Activated naive CD4-positive, alpha-beta T cell treated with Interleukin-2 at 50 U/mL for 16 hours (primary cell): ENCODE measurements at regions not wholly inside any gene's neighbourhood (a gene's known extent, or its start where the extent isn't known, plus 50 kb on each side); places are given as distances from the start of the nearest gene placed in this dataset.
"Not testable (repeated sequence)": the region's sequence is repeated elsewhere in the genome, so short reads cannot be mapped to it uniquely, and the experiment has no call there.

Experiments used
- DNase-seq: peaks from one replicate; pipeline ENCODE4 v3.0.0-alpha.2; 2020

DNA sequence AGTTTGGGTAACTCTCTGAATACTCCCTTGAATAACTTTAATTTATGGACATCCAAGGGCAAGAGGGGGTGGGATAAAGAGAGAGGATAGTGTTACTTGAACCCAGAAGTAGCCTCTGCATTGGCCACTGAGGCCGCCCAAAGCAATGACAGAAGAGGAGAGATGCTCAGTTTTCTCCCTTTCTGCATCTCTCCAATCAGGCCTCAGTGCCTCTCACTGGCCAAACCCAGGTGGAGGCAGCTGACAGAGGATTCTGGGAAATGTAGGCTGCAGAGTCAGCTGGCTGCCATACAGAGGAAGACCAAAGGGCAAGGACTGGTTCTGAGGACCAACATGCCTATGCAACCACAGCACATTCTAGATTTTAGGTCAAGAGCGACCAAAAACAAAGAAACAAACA lies 719.4 kb downstream of the MAT2B start:
- DNase-seq: no peak

DNA sequence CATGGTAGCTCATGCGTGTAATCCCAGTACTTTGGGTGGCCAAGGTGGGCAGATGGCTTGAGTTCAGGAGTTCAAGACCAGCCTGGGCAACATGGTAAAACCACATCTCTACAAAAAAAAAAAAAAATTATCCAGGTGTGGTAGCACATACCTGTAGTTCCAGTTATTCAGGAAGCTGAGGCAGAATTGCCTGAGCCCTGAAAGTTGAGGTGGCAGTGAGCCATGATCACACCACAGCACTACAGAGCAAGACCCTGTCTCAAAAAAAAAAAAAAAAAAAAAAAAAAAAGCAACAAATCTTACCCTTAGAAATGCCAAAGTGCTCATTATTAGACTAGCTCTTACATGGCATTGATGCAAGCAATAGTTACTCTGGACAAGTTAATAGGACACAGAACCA lies 724.9 kb downstream of the MAT2B start:
- DNase-seq: no peak

DNA sequence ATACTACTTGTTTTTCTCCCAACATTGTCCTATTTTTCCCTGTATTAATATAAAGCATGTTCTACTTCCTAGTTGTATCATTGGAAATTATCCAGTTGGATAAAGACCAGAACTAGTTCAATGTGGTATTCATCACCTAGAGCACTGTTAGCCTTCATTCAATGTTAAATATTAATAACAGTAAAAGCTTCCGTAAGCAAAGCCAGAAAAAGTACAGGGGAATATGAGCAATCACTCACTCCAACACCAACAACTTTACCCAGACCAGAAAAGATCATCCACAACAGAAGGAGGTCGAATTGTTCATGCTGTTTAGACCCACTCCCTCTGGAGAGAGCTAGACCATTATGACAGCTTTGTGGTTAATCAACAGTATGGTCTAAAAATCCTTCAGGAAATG lies 728.4 kb downstream of the MAT2B start:
- no peak for DNase-seq

DNA sequence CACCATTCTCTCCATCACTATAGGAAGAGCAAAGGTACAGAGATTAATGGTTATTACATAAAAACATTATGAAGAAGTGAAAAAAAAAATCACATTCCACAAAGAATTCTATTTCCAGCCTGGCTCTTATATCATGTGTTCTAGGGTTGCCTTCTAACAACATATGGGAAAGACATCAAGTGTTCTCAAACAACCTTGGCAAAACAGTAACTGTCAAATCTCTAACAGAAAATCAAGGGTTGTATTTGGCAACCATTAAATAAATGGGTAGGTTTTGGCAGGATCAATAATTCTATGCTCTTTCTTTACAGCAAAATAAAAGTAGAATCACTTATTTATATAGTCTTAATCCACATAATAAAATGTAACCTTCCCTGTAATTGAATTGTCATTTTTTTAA lies 728.9 kb downstream of the MAT2B start:
- DNase-seq: no peak

DNA sequence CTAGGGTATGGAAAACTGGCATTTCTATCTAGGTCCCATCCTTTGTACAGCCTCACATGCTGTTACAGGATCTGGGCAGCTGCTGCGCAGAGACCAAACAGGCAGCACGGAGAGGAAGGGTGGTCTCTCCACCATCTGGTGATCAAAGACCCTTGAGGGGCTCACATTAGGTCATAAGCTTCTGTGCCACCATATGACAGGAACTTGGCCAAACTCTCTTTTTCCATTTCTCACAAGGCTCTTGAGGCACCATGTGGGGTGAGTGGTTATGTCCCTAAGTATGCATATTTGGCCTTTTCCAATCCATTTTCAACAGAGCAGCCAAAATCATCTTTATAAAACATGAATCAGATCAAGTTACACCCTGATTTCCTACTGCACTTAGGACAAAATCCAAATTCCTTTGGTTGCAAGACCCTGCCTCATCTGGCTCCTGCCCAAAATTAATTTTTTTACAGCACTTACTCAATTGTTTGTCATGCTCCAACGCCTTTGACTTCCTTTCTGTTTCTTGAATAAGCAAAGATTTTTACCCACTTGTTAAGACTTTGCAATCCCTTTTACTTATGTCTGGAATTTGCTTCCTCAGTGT lies 730.0 kb downstream of the MAT2B start:
- no peak for DNase-seq

DNA sequence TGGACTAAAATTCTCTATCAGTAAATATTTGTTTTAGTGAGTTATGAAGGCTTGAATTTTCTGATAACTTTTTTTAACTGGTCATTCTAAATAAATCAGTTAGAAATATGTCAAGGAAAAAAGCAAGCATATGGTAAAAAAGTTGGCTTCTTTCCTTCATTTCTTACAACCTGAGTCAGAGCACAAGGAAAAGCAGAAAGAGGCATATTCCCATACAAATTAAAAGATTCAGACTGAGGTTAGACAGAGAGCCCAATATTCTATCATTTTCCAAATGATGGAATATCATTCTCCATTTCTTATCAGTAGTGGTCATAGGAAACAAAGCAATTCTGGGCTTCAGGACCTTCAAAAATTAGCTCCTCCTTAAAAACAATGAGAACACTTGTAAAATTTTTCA lies 732.1 kb downstream of the MAT2B start:
- no peak for DNase-seq

DNA sequence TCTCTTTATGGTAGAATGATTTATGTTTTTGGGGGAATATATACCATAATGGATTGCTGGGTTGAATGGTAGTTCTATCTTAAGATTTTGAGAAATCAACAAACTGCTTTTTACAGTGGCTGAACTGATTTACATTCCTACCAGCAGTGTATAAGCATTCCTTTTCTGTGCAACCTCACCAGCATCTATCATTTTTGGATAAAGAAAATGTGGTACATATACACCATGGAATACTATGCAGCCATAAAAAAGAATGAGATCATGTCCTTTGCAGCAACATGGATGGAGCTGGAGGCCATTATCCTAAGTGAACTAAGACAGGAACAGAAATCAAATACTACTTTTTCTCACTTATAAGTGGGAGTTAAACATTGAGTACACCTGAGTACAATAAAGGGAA lies 746.4 kb downstream of the MAT2B start:
- DNase-seq: not testable (repeated sequence)

DNA sequence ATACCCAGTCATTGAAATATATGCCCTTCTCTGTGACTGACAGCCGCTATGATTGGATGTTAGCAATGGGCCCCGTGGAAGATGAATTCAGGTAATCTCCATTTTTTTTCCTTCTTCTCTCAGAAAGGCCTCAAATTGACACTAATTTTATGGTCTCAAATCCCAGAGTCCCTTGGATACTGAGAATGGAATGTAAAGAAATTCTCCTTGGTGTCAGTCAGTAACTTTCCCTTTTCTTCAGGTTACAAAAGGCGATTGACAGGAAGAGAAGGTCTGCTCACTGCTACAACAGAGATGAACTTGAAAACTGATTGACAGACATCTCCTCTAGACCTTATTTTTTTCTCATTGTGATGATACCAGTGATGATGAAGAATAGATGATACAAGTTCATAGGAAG lies 748.3 kb downstream of the MAT2B start:
- DNase-seq: no peak

DNA sequence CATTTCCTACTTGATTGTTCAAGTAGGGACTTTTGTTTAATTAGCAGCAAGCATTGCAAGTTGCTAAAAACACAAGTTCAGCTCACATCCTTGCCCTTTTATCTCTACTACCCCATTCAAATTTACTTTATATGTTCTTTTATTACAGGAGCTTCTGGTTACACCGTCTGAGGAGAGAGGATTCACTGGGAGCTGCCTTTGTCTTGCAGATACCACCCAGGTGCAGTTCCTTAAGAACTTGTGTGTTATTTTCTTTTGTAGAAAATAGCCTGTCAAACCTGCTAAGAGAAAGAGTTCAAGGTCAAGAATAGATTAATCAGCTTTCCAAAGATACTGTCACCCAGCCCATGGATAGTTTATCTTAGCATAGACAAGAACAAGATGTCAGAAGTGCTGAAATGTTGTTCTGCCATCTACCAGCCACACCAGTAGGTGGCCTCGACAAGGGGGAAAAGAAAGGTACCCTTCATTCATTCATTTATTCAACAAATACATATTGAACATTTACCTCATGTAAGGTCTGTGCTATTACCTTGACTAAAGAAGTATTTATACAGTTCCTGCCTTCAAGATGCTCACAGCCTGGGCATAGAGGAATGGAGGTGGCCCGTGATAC lies 750.3 kb downstream of the MAT2B start:
- no peak for DNase-seq

DNA sequence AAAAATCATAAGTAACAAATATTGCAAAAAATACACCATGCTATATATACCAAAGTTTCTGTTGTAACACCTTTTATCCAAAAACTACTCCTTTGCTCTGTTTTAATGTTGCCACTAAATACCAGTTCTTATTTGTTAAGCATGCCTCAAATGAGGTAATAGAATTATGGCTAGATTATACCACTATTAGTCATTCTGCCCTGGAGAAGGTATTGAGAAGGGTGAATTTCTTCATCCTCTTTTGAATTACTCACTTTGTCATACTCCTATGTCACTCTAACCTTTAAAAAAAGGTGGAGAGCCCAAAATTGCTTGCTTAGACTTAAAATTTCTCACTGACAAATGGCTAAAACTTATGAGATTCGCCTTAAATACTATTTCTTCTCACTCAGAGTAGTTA lies 750.9 kb downstream of the MAT2B start:
- no peak for DNase-seq

DNA sequence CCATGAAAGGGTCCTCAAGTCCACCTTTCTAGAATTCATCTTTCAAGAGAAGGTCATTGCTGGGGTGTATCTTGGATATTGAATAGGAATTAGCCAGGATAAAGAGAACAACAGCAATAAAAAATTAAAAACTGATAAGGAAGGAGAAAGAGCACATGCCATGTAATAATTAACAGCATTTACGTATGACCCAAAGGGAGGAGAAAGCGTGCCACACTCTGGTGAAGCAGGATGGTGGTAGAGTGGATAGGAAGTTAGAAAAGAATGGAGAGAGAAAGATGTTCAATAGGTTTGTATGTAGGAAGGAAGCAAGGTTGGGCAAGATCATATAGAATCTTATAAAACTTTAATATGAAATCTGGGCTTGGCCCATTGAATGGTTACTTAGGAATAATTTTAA lies 751.5 kb downstream of the MAT2B start:
- no peak for DNase-seq

DNA sequence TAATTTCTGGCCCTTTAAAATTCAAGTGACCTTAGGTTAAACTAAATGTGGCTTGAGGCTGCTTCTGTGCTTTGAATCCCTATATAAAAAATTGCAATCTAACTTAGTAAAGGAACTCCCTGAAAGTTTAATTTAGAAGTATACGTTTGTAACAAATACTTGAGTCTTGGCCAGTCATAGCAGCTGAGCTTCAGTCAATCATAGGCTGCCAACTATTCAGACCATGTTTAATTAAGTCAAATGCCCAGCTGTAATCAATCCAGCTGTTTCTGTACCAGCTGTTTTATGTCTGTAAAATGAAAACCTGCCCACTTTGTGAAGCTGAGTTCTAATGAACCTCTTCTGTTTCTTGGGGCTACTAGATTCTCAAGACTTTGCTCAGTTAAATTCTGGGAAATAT lies 760.1 kb downstream of the MAT2B start:
- no peak for DNase-seq

DNA sequence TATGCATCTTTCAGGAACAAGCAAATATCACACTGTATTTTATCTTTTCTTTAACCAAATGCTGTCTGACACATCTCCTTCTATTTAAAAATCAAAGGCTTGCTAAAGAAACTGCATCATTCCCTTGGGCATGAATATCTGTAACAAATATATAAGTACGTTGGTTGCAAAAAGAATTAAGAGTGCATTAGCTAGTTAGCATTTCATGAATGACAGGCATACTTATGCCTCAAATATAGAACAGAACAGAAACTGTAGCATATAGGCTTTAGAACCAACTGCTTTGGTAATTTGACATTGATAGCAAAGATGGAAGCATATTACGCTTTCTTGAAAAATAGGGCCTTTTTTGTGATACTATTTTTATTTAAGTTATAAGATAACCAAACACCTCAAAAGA lies 761.2 kb downstream of the MAT2B start:
- DNase-seq: no peak

DNA sequence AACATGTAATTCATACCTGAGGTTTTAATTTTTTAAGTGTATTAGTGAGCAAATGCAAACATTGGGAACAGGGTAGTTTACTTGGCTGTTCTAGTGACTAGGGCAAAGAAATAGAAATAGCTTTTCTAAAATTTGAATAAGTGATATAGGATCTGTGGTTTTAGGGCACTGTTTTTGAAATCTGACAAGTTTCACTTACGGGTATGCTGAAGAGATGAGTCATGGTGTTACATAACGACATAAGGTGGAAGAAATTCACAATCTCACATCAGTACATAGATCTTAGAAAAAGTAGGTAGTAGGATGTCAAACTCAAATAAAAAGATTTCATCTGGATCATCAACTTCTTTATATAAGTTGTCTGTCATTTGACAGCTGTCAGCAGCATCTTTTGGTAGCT lies 772.3 kb downstream of the MAT2B start:
- no peak for DNase-seq

DNA sequence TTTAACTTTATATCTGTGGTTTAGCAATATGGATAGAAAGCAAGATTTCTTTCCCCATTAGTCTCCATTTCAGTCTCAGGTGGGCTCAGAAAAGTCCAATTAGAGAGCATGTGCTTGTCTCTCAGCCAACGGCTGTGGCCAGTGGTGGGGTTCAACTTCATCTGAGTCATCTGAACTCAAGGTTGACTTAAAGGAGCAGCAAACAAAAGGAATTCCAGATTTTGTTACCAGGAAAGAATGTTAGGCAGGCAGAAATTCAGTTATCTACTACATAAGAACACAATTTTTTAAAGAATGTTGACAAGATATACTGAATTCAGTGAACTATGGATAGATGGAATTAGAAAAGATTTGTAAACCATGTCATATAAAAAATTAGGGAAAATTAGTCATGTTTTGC lies 784.1 kb downstream of the MAT2B start:
- DNase-seq: no peak

DNA sequence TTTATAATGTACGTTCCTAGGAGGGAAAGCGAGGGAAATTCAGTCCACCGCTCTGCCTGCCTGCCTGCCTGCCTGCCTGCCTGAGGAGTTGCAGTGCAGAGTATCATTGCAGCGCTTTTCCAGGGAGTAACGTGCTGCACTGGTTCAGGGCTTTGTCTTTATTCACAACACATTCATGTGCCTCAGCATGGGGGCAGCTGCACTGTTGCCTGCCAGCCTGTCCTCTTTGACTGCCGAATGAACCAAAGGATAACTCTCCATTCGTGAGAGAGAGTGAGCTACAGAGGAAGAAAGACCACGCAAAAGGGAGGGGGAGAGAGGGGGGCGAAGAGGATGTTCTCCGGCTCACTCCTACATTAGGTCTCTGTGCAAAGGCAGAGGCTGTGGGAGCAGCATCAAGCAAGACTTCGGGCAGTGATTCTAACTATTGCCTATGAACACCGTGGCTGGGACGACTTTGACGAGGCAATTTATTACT lies 791.2 kb downstream of the MAT2B start:
- no peak for DNase-seq

DNA sequence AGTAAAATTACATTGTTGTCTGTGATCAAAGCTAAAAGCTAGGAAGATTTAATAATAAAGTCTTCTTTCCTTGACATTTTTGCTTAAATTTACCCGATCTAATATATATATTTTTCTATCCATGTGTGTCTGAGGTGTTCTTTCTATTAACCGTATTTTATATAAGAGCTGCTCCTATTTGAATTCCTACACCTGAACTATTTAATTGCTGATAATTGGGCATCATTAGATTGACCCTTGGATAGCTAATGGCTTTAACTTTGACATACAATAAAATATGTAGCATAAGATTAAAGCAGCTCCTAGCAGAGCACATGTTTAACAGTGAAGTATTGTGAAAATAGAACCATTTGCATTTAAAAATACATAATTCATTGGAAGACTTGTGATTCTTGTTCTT lies 792.7 kb downstream of the MAT2B start:
- no peak for DNase-seq

DNA sequence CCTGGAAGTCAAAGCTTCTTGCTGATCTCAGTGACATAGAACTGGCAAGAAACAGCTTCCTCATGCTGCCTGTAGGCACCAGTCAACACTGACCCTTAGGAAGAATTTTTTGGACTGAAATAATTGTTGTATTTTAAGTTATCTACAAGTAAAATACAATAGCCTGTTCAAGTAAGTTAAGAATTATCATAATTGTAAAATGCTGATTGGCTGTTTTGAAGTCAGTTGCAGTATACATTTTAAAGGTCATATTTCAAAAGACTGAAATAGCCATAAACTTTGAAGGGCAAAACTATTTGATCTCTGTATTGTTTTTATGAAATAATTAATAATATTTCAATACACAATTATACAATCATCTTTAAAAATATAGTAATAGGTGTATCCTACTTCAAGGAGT lies 794.9 kb downstream of the MAT2B start:
- no peak for DNase-seq

DNA sequence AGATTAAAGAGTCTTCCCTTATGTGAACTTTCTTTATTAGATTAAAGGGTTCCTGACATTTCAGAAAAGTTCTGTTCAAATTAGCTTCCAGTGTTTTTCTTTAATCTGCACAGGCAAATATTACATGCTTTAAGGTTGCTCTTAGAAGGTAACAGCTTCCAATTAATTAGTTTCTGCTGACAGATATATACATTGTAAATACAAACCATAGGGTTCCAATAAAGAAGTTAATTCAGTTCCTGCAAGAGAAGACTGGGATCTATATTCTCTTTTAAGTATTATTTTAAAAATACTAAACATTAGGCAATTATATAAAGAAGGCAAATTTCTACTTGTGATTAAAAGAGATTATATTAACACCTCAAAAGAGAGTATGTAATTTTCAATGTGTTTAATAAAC lies 795.7 kb downstream of the MAT2B start:
- DNase-seq: no peak

DNA sequence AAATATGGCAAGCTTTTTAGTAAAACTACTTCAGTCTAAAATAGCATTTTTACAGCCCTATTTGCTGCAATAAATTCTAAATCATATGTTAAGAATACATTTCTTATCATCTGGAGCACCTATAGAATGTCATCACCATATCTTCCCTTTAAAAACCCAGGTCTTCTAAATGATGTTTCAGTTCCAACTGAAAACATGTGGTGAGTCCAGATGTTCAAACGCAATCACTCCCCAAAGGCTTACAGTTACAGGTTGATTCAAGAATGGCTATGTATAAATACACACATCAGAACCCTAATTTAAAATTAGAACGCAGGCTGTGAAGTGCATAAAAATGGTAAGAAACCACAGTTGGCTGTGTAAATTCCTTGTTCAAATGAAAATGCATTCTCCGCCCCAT lies 796.3 kb downstream of the MAT2B start:
- DNase-seq: no peak

DNA sequence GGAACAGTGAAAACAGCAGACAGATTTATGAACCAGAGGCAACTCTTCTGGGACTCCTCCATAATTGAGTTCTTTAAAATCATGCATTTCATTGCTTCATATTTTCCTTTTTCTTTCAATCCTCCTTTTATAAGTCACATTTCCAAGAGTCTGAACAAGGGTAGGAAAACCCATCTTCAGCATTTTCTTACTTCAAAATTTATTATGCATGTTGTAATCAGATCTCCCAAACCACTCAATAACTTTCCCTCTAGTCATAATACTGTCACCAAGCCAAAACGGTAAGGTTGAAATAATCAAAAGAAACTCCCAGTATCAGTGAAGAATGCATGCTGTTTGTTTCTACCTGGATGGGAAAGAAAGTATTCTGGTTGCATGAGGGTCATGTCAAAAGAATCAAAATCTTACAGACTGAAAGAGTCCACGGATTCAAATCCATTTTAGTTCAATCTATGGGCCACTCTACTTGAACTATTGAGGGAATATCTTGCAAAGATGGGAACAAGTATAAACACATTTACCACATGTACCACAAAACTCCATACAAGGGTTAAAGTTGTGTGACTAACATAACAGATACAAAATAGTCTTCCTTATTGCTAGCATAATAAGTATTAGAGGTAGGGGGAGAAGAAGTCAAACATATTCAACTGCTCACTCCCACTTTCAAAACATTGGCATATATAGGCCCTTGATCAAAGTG lies 797.3 kb downstream of the MAT2B start:
- no peak for DNase-seq

DNA sequence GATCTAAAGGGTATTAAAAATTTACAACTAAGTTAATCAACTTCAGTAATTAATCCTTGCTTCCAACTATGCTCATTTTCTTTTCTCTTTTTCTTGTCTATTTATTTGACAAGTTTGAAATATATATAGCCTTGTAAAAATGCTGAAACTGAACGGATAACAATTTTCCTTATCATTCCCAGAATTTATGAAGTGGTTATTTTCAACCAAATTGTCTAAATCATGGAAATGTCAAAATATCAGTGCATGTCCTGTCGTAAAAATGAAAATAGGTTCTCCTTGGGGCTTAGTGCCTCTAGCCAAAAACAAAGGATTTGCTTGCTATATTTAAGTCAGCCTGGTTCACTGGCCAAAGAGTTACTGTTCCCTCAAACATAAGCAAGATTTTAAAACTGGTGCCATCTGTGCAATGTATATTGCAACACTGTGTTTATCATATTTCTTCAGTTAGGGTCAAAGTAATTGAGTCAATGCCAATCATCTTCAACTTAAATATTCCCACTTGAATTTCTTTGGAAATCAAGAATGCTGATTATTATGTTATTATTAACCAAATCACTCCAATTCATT lies 798.3 kb downstream of the MAT2B start:
- DNase-seq: no peak

DNA sequence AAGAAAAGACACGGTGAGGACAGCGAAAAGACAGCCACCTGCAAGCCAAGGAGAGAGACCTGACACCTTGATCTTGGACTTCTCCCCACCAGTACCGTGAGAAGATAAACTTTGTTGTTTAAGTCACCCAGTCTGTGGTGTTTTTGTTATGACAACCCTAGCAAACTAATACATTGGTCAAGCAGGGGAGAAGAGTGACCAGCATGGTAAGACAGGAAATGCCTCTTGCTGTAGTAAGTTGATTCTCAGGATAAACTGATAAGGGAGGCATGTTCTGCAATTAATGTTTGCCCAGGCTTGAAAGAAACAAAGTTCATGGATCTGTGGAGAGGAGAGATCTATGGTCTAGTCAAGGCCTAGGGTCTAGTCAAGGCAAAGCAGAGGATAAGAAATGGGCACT lies 801.2 kb downstream of the MAT2B start:
- DNase-seq: no peak

DNA sequence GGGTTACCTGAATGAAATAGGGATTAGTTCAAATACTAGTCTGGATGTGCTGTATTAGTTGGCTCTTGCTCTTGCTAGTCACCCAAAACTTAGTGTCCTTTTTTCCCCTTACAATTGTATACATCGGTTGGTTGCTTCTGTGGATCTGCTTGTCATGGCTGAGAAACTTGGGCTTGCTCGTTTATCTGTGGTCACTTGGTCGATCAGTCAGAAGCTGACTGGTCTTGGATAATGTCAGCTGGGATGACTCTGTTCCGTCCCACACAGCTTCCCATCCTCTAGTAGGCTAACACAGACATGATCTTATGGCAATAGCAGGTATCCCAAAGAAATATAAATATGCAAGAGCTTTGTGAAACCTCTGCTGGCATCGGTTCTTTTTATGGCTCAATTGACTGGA lies 807.4 kb downstream of the MAT2B start:
- DNase-seq: no peak
